OCI-M2 (cell line): ENCODE measurements at regions not wholly inside any gene's neighbourhood (a gene's known extent, or its start where the extent isn't known, plus 50 kb on each side); places are given as distances from the start of the nearest gene placed in this dataset.

Experiments
- DNase-seq: peaks from one replicate; lab custom pipeline; 2025; ENCODE audit not compliant: unreplicated experiment; lab: John Stamatoyannopoulos, UW

DNA sequence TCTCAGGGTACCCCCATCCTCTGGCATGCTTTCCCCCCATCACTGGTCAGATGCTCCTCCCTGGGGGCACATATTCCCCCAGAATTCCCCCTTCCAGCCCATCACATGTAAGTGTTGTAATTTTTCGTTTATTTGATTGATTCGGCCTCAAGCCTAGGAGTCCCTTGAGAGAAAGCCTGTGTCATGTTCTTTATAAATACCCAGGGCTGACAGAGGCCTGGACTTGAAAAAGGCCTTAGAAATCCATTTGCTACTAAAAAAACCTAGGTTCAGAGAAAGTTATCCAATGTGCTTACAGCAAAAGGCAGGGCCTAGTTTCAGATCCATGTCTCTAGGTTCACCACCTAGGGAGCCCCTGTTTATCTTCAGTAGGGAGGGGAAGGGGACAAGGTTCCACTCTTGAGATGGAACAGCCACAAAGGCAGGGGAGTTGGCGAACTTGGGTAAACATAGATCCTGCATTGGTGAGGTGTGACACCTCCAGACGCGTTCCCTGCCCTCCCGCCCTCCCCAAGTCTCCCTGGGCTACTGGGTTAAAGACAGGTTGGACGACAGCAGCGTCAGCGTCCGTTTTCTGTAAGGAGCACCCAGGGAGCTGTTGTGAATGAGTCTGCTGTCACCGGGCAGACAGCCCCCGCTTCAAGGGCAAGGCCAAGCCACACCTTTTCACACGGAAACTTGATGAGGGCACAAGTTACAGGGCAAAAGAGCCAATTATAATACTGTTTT, 147.8 kb downstream of the EN1 start:
- no peak for DNase-seq

- DNase-seq, result no peak
These were observed 148.9 kb downstream of the EN1 start for GRCh38 chr2:118698564-118698963.

- no peak for DNase-seq
These were observed 149.7 kb downstream of the EN1 start for GRCh38 chr2:118697781-118698180.

GRCh38 chr2:118696786-118697465, 150.5 kb downstream of the EN1 start:
- DNase-seq, result no peak

DNA sequence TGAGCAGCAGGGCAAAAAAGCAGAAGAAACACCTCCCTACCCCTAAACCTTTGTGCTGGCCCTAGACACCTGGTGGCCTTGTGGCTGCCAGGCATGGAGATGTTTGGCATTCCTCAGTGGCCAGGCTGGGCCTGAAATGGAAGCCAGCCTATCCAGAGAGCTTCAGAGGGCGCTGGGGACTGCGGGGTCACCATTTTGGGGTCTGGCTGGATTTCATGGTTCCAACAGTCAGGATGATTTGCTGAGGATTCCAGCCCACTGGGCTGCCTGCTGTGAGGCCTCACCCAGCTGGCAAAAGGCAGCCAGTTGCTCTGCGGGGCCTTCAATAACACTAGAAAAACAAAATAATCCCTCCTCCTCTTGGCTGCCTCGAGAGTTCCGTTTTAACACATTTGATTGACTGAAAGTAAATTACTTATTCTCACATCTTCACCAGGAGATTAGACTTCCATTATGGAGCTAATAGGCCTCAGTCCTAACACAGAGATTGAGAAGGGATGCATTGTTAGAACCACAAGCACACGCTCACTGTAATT, 154.1 kb downstream of the EN1 start:
- no peak for DNase-seq

- DNase-seq, result no peak
These were observed 157.6 kb downstream of the EN1 start for GRCh38 chr2:118689874-118690273.

DNA sequence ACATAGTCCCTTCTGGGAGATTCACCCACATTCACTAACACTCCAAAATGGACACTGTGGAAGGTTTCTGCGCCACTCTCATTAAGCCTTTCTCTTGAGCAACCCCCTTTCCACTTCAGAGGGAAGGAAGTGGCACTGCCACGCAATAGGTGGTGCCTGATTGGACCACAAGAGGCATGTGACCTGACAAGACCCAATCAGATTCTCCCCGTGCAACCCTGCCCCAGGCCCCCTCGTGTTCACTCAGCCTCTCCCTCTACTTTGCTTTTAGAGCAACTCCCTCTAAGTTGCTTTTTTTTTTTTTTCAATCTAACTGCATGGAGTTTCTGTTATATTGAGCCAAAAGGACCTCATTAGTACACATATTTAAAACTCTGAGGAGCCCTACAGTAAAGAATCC, 158.0 kb downstream of the EN1 start:
- no peak for DNase-seq

GRCh38 chr2:118689033-118689432, 158.4 kb downstream of the EN1 start:
- DNase-seq, result no peak

GRCh38 chr2:118687698-118688097, 159.8 kb downstream of the EN1 start:
- DNase-seq, result no peak

GRCh38 chr2:118687192-118687591, 160.3 kb downstream of the EN1 start:
- no peak for DNase-seq

DNA sequence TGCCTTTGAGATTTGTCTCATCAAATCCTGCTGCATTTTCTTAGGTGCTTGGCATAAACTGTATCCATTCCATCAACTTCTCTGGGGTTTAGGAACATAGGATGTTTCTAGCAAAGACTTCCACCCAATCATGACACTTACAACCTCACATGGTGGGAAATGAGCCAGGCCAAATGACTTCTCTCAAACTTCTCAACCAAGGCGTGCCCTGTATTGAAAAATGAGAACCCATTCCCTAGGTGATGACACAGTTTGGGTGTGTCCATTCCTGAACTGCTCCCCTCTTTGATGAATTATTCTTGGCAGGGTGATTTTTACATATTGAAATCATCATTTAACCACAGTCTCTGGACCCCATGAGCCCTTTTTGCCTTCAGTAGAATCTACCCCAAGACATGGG, 161.1 kb downstream of the EN1 start:
- no peak for DNase-seq

- DNase-seq, result no peak
These were observed 164.0 kb downstream of the EN1 start for GRCh38 chr2:118683460-118683859.

- DNase-seq, result no peak
These were observed 168.5 kb downstream of the EN1 start for GRCh38 chr2:118678985-118679384.

- no peak for DNase-seq
These were observed 169.9 kb downstream of the EN1 start for GRCh38 chr2:118677546-118677945.

DNA sequence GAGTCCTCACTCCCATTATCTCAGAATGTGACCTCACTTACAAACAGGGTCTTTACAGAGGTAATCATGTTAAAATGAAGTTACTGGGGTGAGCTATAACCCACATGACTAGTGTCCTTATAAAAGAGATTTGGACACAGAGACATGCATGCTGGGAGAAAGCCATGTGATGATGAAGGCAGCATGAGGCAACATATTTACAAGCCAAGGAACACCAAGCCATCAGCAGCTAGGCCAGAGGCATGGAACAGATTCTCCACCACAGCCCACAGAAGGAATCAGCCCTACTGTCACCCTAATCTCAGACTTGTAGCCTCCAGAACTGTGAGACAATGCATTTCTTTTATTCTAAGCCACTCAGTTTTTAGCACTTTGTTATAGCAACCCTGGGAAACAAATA, 171.9 kb downstream of the EN1 start:
- DNase-seq, result no peak

DNA sequence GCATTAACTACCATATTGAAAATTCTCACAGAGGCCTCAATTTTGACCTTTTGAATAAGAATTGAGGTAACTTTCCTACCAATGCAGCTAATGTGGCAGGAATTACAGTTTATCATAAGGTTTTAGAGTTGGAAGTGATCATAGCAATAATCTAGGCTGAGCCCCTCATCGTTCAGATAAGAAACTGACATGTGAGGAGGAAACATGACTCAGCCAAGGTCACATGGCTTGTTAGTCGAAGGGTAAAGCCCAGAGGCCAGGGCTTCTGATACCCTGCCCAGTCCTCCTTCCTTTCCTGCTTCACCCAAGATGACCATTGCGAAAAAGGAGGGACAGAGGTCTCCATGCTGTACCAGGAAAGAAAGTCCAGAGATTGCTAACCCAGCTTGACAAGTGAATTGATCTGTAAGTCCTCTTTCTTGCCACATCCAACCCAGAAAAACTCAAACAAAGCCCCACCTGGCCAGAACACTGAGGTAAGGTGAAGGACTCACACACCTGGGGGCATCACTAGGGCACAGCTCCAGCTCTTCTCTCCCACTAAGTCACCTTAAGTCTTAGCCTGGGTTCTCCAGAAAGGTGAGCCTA, 174.8 kb downstream of the EN1 start:
- no peak for DNase-seq

GRCh38 chr2:118671701-118672454, 175.6 kb downstream of the EN1 start:
- no peak for DNase-seq

DNA sequence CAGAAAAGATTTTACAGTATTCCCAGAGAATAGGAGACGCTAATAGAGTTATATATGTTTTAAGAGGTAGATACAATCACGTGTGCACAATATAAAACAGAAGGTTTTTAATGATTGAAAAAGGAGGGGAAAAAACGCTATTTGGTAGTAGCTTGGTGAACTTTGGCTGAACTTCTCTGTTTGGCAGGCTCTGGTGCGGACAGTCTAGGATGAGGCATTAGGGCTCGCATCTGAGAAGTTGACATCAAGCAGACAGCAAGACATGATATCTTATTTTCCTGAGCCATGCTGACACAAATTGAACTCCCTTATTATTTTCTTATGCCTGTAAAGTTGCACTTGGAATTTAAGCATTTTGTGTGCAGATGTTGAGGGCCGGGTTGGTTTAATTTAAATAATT, 176.6 kb downstream of the EN1 start:
- DNase-seq, result no peak

- DNase-seq, result no peak
These were observed 177.2 kb downstream of the EN1 start for GRCh38 chr2:118670276-118670675.

DNA sequence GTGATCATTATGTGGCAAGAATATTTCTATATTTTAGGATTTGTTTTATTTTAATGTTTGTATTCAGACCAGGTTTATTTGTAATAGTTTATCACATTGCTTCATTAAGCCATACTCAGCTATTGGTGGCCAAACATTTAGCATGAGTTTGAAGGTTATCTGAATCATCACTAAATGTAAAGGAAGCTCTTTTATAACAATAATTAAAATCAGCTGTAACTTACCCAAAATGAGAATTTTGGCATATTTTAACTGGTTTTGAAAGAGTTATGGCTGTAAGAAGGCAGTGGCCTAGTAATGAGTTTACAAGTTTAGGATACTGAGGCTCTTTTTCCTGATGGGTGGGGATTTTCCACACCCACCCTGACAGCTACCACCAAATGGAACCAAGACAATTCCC, 177.8 kb downstream of the EN1 start:
- no peak for DNase-seq
